Stimulated activated CD8-positive, alpha-beta memory T cell treated with anti-CD3 and anti-CD28 coated beads, Interleukin-2, amount 100 ng/mL, for 1 hour (primary cell): ENCODE measurements at regions not wholly inside any gene's neighbourhood (a gene's known extent, or its start where the extent isn't known, plus 50 kb on each side); places are given as distances from the start of the nearest gene placed in this dataset.
"Not testable (repeated sequence)": the region's sequence is repeated elsewhere in the genome, so short reads cannot be mapped to it uniquely, and the experiment has no call there.

Source experiments
- DNase-seq, 2 donors: peaks; one replicate each; pipeline ENCODE4 v3.0.0-alpha.2; 2020; ENCODE audit warnings: low read depth in 2 of 2

- DNase-seq = no peak
Observed at GRCh38 chrX:5305452-5305851, 923.2 kb downstream of the NLGN4X start.

DNA sequence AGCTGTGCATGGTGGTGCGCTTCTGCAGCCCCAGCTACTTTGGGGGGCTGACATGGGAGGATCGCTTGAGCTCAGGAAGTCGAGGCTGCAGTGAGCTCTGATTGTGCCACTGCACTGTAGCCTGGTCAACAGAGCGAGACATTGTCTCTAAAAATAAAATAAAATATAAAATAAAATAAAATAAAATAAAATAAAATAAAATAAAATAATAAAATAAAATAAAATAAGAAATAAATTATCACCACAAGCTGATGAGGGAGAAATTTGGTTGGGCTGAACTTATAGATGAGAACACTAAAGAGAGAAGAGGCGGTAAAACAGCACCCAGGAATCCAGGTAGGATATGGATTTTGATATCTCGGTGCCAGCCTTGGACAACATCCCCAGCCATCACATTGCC, 933.7 kb downstream of the NLGN4X start:
- no peak for DNase-seq

DNA sequence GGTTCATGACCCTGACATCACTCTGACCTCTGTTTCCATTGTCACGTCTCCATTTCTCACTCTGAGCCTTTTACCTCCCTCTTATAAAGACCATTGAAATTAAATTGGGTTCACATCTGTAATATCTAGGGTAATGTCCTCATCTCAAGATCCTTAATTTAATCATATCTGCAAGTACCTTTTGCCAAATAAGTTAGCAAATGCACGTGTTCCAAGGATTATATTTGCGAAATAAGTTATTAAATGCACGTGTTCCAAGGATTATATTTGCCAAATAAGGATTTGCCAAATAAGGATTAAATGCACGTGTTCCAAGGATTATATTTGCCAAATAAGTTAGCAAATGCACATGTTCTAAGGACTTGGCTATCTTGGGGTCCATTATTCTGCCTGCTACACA, 938.0 kb downstream of the NLGN4X start:
- DNase-seq = no peak

DNA sequence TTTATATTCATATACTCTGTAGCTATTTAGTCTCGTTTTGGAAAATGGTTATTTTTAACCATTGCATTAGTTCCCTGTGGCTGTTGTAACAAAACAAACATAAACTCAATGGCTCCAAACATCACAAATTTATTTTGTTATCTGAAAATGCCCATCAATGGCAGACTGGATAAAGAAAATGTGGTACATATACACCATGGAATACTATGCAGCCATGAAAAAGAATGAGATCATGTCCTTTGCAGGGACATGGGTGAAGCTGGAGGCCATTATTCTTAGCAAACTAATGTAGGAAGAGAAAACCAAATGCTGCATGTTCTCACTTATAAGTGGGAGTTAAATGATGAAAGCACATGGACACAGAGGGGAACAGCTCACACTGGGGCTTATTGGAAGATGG, 938.7 kb downstream of the NLGN4X start:
- not testable (repeated sequence) for DNase-seq

- DNase-seq = no peak
Observed at GRCh38 chrX:5278908-5279307, 949.8 kb downstream of the NLGN4X start.

DNA sequence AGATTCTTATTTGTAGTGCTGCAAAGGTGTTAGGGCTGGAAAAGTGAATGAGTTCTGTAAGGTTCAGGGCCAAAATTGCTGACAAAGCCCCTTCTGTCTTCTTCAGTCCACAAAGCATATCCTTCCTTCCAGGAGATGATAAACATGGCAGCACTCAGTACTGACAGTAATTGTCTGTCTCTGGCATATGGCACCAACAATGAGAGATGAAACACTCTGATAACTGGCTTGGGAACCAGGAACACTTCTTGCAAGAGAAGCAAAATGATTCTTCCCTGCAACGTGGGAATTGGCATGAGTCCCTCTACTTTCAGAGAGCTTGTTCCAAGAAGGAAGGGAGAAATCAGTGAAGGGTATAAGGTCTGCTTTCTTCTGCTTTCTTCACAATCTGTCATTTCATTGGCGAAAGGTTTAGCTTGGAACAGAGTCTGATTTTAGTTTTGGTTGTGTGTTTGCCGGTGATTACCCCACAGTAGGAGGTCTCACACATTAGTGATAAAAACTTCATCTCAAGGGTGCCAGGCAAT, 963.3 kb downstream of the NLGN4X start:
- no peak for DNase-seq

DNA sequence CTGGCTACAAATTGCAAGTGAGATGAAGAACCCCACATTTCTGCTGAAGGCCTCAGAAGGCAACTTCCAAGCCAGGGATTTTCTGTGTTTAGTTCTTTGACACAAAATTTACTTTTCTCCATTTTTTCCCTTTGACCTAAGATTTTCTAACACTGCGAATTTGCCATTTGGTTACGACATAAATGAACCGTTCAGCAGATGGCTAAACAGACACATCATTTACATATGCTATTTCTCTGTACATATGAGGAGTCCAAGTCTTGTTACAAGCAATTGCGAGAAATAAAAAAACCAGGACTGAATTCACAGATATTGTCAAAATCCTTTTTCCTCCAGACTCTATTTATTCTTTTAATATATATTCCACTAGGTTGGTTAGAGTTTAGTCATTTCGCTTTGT, 978.6 kb downstream of the NLGN4X start:
- DNase-seq = no peak

GRCh38 chrX:5242091-5242790, 986.4 kb downstream of the NLGN4X start:
- DNase-seq = no peak

DNA sequence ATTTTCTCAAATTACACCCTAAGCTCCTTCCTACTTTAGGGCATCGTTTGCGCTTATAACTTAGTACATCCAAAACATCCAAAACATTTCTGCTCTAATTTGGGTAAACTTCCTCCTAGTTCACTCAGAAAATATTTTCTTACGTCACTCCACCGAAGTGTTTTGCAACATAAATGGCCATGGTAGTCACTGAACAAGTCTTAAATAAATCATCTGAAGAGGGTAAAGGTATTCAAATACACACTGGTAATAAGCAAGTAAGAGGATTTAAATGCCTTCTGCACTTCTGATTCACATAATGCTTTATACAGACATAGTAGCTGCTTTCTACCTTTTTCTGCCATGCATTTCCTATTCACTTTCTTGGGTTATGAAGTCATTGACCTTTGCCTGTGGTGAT, 991.9 kb downstream of the NLGN4X start:
- DNase-seq = no peak

DNA sequence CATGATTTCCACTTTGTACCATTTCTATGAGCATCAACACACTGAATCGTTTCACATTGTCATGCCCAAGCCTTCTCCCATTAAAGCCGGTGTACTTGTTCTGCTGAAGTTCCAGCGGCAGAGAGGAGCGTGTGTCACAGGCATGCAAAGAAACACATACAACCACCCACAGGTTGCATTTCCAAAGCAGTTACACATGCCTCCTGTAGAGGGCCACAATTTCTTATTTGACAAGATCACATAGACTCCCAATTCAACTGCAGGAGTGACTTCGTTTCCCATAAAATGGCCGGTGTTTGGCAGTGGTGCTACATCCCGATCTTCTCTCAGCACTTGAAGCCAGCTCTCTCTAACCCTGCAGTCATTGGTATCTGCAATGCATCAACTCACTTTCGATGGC, 992.6 kb downstream of the NLGN4X start:
- no peak for DNase-seq

- no peak for DNase-seq
Observed at GRCh38 chrX:5233830-5234229, 994.8 kb downstream of the NLGN4X start.

DNA sequence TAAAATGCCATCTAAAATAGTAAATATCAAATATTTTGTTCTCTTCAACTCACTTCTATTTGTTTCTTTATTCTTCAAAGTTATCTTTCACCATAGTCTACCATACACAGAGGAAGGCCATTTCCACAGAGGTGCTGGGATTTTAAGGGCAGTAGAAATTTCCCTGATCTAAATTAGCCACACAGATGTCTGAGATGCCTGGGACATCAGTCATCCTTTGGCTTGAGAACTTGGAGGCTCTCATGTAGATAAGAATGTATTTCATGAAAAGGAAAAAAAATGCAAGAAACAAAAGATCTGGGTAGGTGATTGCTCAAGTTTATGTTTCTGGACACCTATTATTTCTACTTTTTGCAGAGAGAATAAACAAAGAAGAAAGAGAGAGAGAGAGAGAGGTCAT, 1008.2 kb downstream of the NLGN4X start:
- DNase-seq = no peak

DNA sequence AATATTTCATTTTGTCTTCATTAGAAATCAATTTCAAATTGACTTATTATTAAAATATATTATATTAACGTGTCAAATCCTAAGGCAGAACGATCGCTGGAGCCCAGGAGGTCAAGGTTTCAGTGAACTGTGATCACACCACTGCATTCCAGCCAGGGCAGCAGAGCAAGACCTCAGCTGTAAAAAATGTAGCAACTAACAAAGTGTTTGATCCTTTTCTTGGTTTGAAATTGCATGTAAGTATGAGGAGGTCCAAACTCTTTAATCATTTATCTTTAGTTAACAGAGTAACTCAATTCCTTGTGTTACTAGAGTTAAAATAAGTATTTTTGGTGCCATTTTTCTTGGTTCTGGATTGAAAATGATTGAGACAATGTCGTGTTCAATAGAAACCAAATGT, 1033.9 kb downstream of the NLGN4X start:
- DNase-seq = no peak

GRCh38 chrX:5180135-5180741, 1048.4 kb downstream of the NLGN4X start:
- DNase-seq = no peak

DNA sequence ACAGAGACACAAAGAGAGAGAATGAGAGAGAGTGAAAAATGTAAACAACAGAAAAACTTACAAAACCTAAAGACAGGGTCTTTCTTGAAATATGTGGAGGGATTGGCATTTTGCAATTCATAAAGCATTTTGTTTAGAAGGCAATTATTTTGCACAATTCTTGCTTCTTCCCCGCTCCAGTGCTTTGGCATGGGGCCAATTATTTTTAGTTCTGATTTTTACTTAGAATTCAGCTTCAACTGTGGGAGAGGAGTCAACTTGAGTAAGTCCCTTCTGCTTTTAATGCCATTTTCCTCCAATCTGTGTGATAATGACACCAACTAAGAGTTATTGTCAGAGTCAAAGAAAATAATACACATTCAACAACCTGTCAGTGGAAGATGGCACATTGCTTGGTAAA, 1051.9 kb downstream of the NLGN4X start:
- DNase-seq = no peak

DNA sequence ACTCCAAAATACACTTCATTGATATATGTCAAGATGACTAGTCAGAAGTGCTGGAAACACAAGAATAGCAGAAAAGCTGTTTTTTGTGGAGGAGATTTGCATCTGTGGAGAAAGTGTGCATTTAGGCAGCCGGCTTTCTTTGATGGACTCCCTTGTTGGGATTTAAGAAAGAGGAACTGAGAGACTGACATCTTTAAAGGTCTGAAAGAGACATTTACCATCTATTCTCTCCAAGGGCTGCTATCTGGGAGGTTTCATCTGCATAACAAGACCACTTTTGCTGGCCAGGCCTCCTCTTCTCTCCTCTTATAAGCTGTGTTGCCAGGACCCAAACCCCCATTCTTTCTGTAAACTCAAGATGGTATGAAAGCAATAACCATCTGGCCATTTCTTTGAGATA, 1065.0 kb downstream of the NLGN4X start:
- DNase-seq = no peak

- no peak for DNase-seq
Observed at GRCh38 chrX:5155301-5155700, 1073.4 kb downstream of the NLGN4X start.

DNA sequence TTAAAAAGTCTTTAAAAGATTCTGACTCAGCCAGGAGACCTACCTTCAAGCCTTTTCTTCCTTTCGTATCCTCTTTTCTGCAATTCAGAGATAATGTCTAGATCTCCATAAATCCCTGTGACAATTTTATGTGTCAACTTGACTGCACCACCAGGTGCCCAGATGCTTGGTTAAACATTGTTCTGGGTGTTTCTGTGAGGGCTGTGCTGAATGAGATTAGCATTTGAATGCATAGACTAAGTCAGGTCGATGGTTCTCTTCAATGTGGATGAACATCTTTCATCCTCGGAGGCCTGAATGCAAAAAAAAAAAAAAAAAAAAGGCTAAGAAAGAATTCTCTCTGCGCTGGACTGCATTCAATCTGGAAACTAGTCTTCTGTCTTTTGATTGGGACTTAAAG, 1082.7 kb downstream of the NLGN4X start:
- no peak for DNase-seq

DNA sequence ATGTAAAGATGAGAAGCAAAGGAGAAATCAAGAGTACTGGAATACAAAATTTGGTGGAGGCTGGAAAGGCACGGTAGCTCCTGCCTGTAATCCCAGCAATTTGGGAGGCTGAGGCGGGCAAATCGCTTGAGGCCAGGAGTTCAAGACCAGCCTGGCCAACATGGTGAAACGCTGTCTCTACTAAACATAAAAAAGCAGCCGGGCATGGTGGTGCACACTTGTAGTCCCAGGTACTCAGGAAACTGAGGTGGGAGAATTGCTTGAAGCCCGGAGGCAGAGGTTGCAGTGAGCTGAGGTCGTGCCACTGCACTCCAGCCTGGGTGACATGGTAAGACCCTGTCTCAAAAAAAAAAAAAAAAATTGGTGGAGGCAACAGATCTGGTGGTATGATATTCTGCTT, 1086.0 kb downstream of the NLGN4X start:
- DNase-seq = no peak

- no peak for DNase-seq
Observed at GRCh38 chrX:5122181-5122678, 1106.4 kb downstream of the NLGN4X start.

DNA sequence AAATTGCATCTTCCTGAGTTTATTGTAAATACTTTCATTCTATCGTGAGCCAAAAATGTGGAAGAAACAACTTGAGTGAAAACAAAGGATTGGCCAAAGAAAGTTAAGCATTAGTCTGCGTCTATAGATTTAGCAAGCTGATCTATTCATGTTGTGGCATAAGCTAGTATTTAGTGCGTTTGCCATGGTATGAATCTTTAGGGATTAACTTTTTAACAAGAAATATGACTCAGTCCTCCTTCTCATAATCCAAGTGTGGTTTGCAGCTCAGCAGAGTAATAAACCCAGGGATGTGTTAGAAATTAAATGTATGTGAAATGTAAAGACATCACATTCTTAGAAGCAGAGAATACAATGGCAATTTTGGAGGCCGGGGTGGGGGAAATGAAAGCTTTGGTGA, 1110.9 kb downstream of the NLGN4X start:
- no peak for DNase-seq

DNA sequence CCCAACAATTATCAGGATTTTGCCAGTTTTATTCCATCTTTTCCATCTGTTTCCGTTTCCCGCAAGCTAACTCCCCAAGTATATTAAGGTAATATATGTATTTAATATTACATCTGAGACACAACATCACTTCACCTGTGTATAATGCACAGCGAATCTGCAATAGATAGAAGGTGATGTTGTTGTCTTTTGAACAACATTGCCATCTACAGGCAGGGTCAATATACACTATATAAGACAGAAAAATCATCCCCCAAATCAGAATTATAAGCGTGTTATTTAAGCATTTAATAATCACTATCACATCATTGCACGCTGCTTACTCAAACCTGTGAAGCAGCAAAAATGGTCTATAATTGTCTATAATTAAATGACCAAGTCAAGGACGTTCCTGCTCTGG, 1115.5 kb downstream of the NLGN4X start:
- no peak for DNase-seq

DNA sequence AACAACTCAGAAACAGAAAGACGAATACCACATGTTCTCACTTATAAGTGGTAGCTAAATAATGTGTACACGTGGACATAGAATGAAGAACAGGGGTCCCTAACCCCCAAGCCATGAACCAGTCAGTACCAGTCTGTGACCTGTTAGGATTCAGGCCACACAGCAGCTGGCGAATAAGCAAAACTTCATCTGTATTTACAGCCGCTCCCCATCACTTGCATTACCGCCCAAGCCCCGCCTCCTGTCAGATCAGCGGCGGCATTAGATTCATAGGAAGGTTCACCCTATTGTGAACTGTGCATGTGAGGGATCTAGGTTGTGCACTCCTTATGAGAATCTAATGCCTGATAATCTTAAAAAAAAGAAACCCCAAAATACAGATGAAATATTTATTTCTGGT, 1128.7 kb downstream of the NLGN4X start:
- no peak for DNase-seq

DNA sequence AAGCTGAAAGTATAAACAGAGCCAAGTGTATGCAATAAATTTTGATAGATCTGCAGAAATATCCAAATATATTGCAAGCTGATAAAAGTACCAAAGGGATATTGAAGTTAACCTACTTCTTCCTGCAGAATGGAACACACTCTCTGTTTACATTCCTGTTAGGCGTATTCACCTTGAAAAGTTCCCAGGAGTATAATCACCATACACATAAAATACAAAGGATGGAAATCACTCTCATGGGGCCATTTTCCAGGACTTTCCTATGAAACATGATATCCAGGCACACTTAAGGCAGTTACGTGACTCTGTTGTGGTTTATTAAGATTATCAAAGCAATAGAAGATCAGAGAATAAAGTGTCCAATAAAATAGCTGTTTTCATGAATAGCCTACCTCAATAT, 1142.3 kb downstream of the NLGN4X start:
- DNase-seq = no peak
